CD4-positive, alpha-beta T cell treated with Interleukin-15 for 4 hours (primary cell): ENCODE measurements at regions not wholly inside any gene's neighbourhood (a gene's known extent, or its start where the extent isn't known, plus 50 kb on each side); places are given as distances from the start of the nearest gene placed in this dataset.
"Not testable (repeated sequence)": the region's sequence is repeated elsewhere in the genome, so short reads cannot be mapped to it uniquely, and the experiment has no call there.

Experiments
- DNase-seq: peaks from one replicate; pipeline ENCODE4 v3.0.0-alpha.2; 2020; ENCODE audit warnings: low spot score

- no peak for DNase-seq
These were observed 212.6 kb upstream of the ATP10A start for GRCh38 chr15:26075770-26076169.

- no peak for DNase-seq
These were observed 210.6 kb upstream of the ATP10A start for GRCh38 chr15:26073430-26074333.

- no peak for DNase-seq
These were observed 207.0 kb upstream of the ATP10A start for GRCh38 chr15:26070095-26070532.

GRCh38 chr15:26069231-26069641, 206.1 kb upstream of the ATP10A start:
- DNase-seq, result no peak

GRCh38 chr15:26066896-26067295, 203.8 kb upstream of the ATP10A start:
- DNase-seq, result no peak

- no peak for DNase-seq
These were observed 202.6 kb upstream of the ATP10A start for GRCh38 chr15:26065723-26066122.

GRCh38 chr15:26061248-26061647, 198.1 kb upstream of the ATP10A start:
- DNase-seq, result no peak

GRCh38 chr15:26056766-26057165, 193.6 kb upstream of the ATP10A start:
- DNase-seq, result not testable (repeated sequence)

GRCh38 chr15:26051761-26052675, 188.9 kb upstream of the ATP10A start:
- no peak for DNase-seq

GRCh38 chr15:26050984-26051383, 187.9 kb upstream of the ATP10A start:
- DNase-seq, result no peak

GRCh38 chr15:26049900-26050657, 187.0 kb upstream of the ATP10A start:
- DNase-seq, result no peak

GRCh38 chr15:26048669-26049068, 185.5 kb upstream of the ATP10A start:
- DNase-seq, result no peak

- no peak for DNase-seq
These were observed 182.4 kb upstream of the ATP10A start for GRCh38 chr15:26045516-26045915.

GRCh38 chr15:26043018-26043417, 179.9 kb upstream of the ATP10A start:
- no peak for DNase-seq

GRCh38 chr15:26038693-26039092, 175.6 kb upstream of the ATP10A start:
- no peak for DNase-seq

GRCh38 chr15:26037369-26037768, 174.2 kb upstream of the ATP10A start:
- DNase-seq, result no peak

- no peak for DNase-seq
These were observed 170.4 kb upstream of the ATP10A start for GRCh38 chr15:26033493-26033892.

- DNase-seq, result no peak
These were observed 169.2 kb upstream of the ATP10A start for GRCh38 chr15:26032162-26032846.

GRCh38 chr15:26029586-26029985, 166.5 kb upstream of the ATP10A start:
- not testable (repeated sequence) for DNase-seq

- no peak for DNase-seq
These were observed 166.0 kb upstream of the ATP10A start for GRCh38 chr15:26029146-26029545.

- no peak for DNase-seq
These were observed 165.1 kb upstream of the ATP10A start for GRCh38 chr15:26028086-26028740.
